ENCODE measurements at regions not wholly inside any gene's neighbourhood (a gene's known extent, or its start where the extent isn't known, plus 50 kb on each side); places are given as distances from the start of the nearest gene placed in this dataset.

GRCh38 chr4:175935016-175935661 is 123.1 kb upstream of the GPM6A start:
- H3K4me3 ChIP-seq (ENCODE audit: low read length): no peak overlapping the region
- DNase-seq: no peak
- no peaks in the 10 kb centered on the region for H4K20me1 ChIP-seq (ENCODE audit: insufficient read depth, low read length)
- H3K9ac ChIP-seq (ENCODE audit: low read length): no peak overlapping the region
- no peaks in the 10 kb centered on the region for H3K27me3 ChIP-seq (replicated peaks; ENCODE audit: insufficient read depth, low read length)
- no peaks in the 10 kb centered on the region for H3F3A ChIP-seq (ENCODE audit: insufficient read depth, low read length)
- no peaks in the 10 kb centered on the region for H3K79me2 ChIP-seq (ENCODE audit: low read length)
- TF ChIP-seq EZH2phosphoT487 (IDR thresholded peaks at IDR 0.05; ENCODE audit: low read length) (no peak), EZH2 (optimal IDR thresholded peaks at IDR 0.05; ENCODE audit: low read depth, low read length) (no peak)
- TF ChIP-seq, protein P1, sequence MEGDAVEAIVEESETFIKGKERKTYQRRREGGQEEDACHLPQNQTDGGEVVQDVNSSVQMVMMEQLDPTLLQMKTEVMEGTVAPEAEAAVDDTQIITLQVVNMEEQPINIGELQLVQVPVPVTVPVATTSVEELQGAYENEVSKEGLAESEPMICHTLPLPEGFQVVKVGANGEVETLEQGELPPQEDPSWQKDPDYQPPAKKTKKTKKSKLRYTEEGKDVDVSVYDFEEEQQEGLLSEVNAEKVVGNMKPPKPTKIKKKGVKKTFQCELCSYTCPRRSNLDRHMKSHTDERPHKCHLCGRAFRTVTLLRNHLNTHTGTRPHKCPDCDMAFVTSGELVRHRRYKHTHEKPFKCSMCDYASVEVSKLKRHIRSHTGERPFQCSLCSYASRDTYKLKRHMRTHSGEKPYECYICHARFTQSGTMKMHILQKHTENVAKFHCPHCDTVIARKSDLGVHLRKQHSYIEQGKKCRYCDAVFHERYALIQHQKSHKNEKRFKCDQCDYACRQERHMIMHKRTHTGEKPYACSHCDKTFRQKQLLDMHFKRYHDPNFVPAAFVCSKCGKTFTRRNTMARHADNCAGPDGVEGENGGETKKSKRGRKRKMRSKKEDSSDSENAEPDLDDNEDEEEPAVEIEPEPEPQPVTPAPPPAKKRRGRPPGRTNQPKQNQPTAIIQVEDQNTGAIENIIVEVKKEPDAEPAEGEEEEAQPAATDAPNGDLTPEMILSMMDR (IDR thresholded peaks at IDR 0.05; ENCODE audit: low read length): no peak
- no peaks in the 10 kb centered on the region for H3K36me3 ChIP-seq (replicated peaks; ENCODE audit: insufficient read depth, low read length)
- H2AFZ ChIP-seq (ENCODE audit: low read length): no peak overlapping the region
- no peaks in the 10 kb centered on the region for H3K9me3 ChIP-seq (replicated peaks; ENCODE audit: insufficient read depth, low read length)
- no peaks in the 10 kb centered on the region for H3K9me2 ChIP-seq (replicated peaks; ENCODE audit: insufficient read depth, low read length)
- no peak overlapping the region for H3K4me2 ChIP-seq (ENCODE audit: low read depth, low read length)
- H3K4me1 ChIP-seq (ENCODE audit: low read length): no peaks in the 10 kb centered on the region
- no peak overlapping the region for H3K27ac ChIP-seq (ENCODE audit: low read length)

GRCh38 chr4:175944126-175944910 is 121.3 kb upstream of the WDR17 start:
- no peaks in the 10 kb centered on the region for H3K36me3 ChIP-seq (replicated peaks; ENCODE audit: insufficient read depth, low read length)
- H3K4me2 ChIP-seq (ENCODE audit: low read depth, low read length): no peak overlapping the region

DNA sequence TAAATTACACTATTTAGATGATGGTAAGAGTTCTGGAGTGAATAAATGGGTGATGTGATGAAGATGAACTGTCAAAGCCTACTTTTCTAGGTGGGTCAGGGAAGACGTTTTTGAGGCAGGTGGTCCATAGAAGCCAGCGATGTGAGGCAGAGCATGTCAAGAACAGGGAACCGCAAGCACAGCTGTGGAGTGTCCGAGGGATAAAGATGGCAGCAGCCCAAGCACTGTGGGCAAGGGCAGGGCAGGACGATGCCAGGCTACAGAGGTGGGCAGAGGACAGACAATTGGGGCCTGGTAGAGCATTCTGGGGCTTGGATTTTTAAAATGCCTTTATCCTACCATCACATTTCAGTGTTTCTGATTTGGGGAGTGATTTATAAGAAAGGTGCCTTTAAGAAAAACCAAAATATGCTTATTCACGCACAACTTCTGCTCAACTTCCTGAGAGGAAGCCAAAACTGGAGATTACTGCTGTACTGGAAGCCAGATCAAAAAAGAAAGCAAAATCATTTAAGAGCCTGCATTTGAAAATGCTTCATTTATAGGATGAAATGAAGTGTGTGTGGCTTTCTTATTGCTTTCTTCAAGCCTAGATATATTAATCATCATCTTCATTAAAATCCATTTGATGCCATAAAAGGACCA is 119.0 kb upstream of the WDR17 start:
- Histone ChIP-seq H3K4me1 (ENCODE audit: low read length) (peaks cover 8% of the 10 kb centered on the region; the same call in 1 of the 2 replicates), H3K9me3 (replicated peaks; ENCODE audit: insufficient read depth, low read length) (no peaks in the 10 kb centered on the region), H3K27ac (ENCODE audit: low read length) (peak overlapping the region; percentile 8; the same call in 1 of the 2 replicates), H3K9ac (ENCODE audit: low read length) (peak overlapping the region; percentile 11; the same call in 1 of the 2 replicates), H3K27me3 (replicated peaks; ENCODE audit: insufficient read depth, low read length) (no peaks in the 10 kb centered on the region), H3K36me3 (replicated peaks; ENCODE audit: insufficient read depth, low read length) (no peaks in the 10 kb centered on the region), H4K20me1 (ENCODE audit: insufficient read depth, low read length) (no peaks in the 10 kb centered on the region), H3F3A (ENCODE audit: insufficient read depth, low read length) (no peaks in the 10 kb centered on the region), H3K9me2 (replicated peaks; ENCODE audit: insufficient read depth, low read length) (no peaks in the 10 kb centered on the region), H3K4me2 (ENCODE audit: low read depth, low read length) (peak overlapping the region; percentile 57), H2AFZ (ENCODE audit: low read length) (peak overlapping the region; percentile 88), H3K4me3 (ENCODE audit: low read length) (peak overlapping the region; percentile 12; the same call in 1 of the 2 replicates), H3K79me2 (ENCODE audit: low read length) (no peaks in the 10 kb centered on the region)
- DNase-seq: peak; percentile 58
- TF ChIP-seq EZH2phosphoT487 (IDR thresholded peaks at IDR 0.05; ENCODE audit: low read length): no peak
- TF ChIP-seq EZH2 (optimal IDR thresholded peaks at IDR 0.05; ENCODE audit: low read depth, low read length): no peak
- TF ChIP-seq, protein P1 (IDR thresholded peaks at IDR 0.05; ENCODE audit: low read length): no peak

More at GRCh38 chr4:175944126-175944910, 121.3 kb upstream of the WDR17 start:
- Histone ChIP-seq H3F3A (ENCODE audit: insufficient read depth, low read length) (no peaks in the 10 kb centered on the region), H3K9ac (ENCODE audit: low read length) (no peak overlapping the region), H3K9me2 (replicated peaks; ENCODE audit: insufficient read depth, low read length) (no peaks in the 10 kb centered on the region), H3K27ac (ENCODE audit: low read length) (no peak overlapping the region), H3K27me3 (replicated peaks; ENCODE audit: insufficient read depth, low read length) (no peaks in the 10 kb centered on the region), H3K9me3 (replicated peaks; ENCODE audit: insufficient read depth, low read length) (no peaks in the 10 kb centered on the region), H3K79me2 (ENCODE audit: low read length) (no peaks in the 10 kb centered on the region), H3K4me3 (ENCODE audit: low read length) (no peak overlapping the region), H2AFZ (ENCODE audit: low read length) (no peak overlapping the region), H3K4me1 (ENCODE audit: low read length) (peaks cover 8% of the 10 kb centered on the region; the same call in 1 of the 2 replicates), H4K20me1 (ENCODE audit: insufficient read depth, low read length) (no peaks in the 10 kb centered on the region)
- TF ChIP-seq, protein P1 (IDR thresholded peaks at IDR 0.05; ENCODE audit: low read length): no peak
- TF ChIP-seq EZH2 (optimal IDR thresholded peaks at IDR 0.05; ENCODE audit: low read depth, low read length) (no peak), EZH2phosphoT487 (IDR thresholded peaks at IDR 0.05; ENCODE audit: low read length) (no peak)
- DNase-seq: no peak

All from MM.1S (cell line).